Activated T-helper 9 cell treated with anti-CD3 and anti-CD28 coated beads, Interleukin-2, amount 50 U/mL, for 16 hours (primary cell): ENCODE measurements at regions not wholly inside any gene's neighbourhood (a gene's known extent, or its start where the extent isn't known, plus 50 kb on each side); places are given as distances from the start of the nearest gene placed in this dataset.
"Not testable (repeated sequence)": the region's sequence is repeated elsewhere in the genome, so short reads cannot be mapped to it uniquely, and the experiment has no call there.

Experiments
- DNase-seq: peaks from one replicate; pipeline ENCODE4 v3.0.0-alpha.2; 2020; ENCODE audit warnings: low read depth

GRCh38 chr14:71606064-71606463, 326.2 kb upstream of the RGS6 start:
- DNase-seq, result no peak

- DNase-seq, result no peak
These were observed 325.7 kb upstream of the RGS6 start for GRCh38 chr14:71606575-71606974.

- DNase-seq, result no peak
These were observed 325.2 kb upstream of the RGS6 start for GRCh38 chr14:71607056-71607455.

- no peak for DNase-seq
These were observed 322.1 kb upstream of the RGS6 start for GRCh38 chr14:71610149-71610548.

- DNase-seq, result no peak
These were observed 321.4 kb upstream of the RGS6 start for GRCh38 chr14:71610797-71611196.

GRCh38 chr14:71613168-71613567, 319.1 kb upstream of the RGS6 start:
- DNase-seq, result no peak

- no peak for DNase-seq
These were observed 316.2 kb upstream of the RGS6 start for GRCh38 chr14:71616013-71616412.

GRCh38 chr14:71618047-71618446, 314.2 kb upstream of the RGS6 start:
- no peak for DNase-seq

GRCh38 chr14:71618716-71619115, 313.5 kb upstream of the RGS6 start:
- no peak for DNase-seq

- DNase-seq, result no peak
These were observed 312.8 kb upstream of the RGS6 start for GRCh38 chr14:71619472-71619871.

GRCh38 chr14:71620401-71620800, 311.8 kb upstream of the RGS6 start:
- no peak for DNase-seq

- DNase-seq, result no peak
These were observed 311.0 kb upstream of the RGS6 start for GRCh38 chr14:71621276-71621675.

- DNase-seq, result no peak
These were observed 310.1 kb upstream of the RGS6 start for GRCh38 chr14:71621980-71622605.

- no peak for DNase-seq
These were observed 308.3 kb upstream of the RGS6 start for GRCh38 chr14:71623939-71624338.

GRCh38 chr14:71625175-71625574, 307.1 kb upstream of the RGS6 start:
- no peak for DNase-seq

- DNase-seq, result no peak
These were observed 306.1 kb upstream of the RGS6 start for GRCh38 chr14:71625891-71626701.

GRCh38 chr14:71628433-71628832, 303.8 kb upstream of the RGS6 start:
- no peak for DNase-seq

- no peak for DNase-seq
These were observed 303.0 kb upstream of the RGS6 start for GRCh38 chr14:71629250-71629649.

GRCh38 chr14:71629765-71630492, 302.3 kb upstream of the RGS6 start:
- no peak for DNase-seq

GRCh38 chr14:71631030-71631429, 301.2 kb upstream of the RGS6 start:
- not testable (repeated sequence) for DNase-seq

- no peak for DNase-seq
These were observed 299.7 kb upstream of the RGS6 start for GRCh38 chr14:71632440-71632946.

- no peak for DNase-seq
These were observed 296.2 kb upstream of the RGS6 start for GRCh38 chr14:71636076-71636475.
